ENCODE measurements at regions not wholly inside any gene's neighbourhood (a gene's known extent, or its start where the extent isn't known, plus 50 kb on each side); places are given as distances from the start of the nearest gene placed in this dataset.

- no peak for DNase-seq (ENCODE audit: extremely low spot score)
- POLR2A ChIA-PET = no interaction called here
- CTCF ChIA-PET = no interaction called here
- TF ChIP-seq SUZ12 (IDR thresholded peaks at IDR 0.05) (no peak), SP1 (IDR thresholded peaks at IDR 0.05) (no peak), HDGF (IDR thresholded peaks at IDR 0.05; ENCODE audit: borderline replicate concordance) (no peak), TARDBP (IDR thresholded peaks at IDR 0.05) (no peak), ELF4 (IDR thresholded peaks at IDR 0.05) (no peak)
These were observed 59.3 kb upstream of the FAM222A start for GRCh38 chr12:109654357-109654756.

GRCh38 chr12:109655578-109655977 is 58.0 kb upstream of the FAM222A start:
- ChIA-PET POLR2A (no interaction called here), CTCF (no interaction called here)
- DNase-seq (ENCODE audit: extremely low spot score) = no peak
- no peak for TF ChIP-seq FOXM1 (IDR thresholded peaks at IDR 0.05; ENCODE audit: borderline replicate concordance)
- no peak for TF ChIP-seq ELF4 (IDR thresholded peaks at IDR 0.05)
- no peak for TF ChIP-seq L3MBTL2 (conservative IDR thresholded peaks at IDR 0.05)
- TF ChIP-seq ZNF384 (IDR thresholded peaks at IDR 0.05) = no peak
- no peak for TF ChIP-seq SP1 (IDR thresholded peaks at IDR 0.05)
- TF ChIP-seq PKNOX1 (IDR thresholded peaks at IDR 0.05) = no peak
- no peak for TF ChIP-seq FOXA1 (IDR thresholded peaks at IDR 0.05)
- TF ChIP-seq BHLHE40 (IDR thresholded peaks at IDR 0.05; ENCODE audit: borderline replicate concordance) = no peak
- TF ChIP-seq TARDBP (IDR thresholded peaks at IDR 0.05) = no peak
- no peak for TF ChIP-seq LEF1 (IDR thresholded peaks at IDR 0.05; ENCODE audit: borderline replicate concordance)
- TF ChIP-seq ARNT (IDR thresholded peaks at IDR 0.05) = no peak
- no peak for TF ChIP-seq SUZ12 (IDR thresholded peaks at IDR 0.05)

- ChIA-PET POLR2A (no interaction called here), CTCF (no interaction called here)
- DNase-seq (ENCODE audit: extremely low spot score) = no peak
- no peak for TF ChIP-seq L3MBTL2 (conservative IDR thresholded peaks at IDR 0.05)
- TF ChIP-seq ARNT (IDR thresholded peaks at IDR 0.05) = no peak
- no peak for TF ChIP-seq HDGF (IDR thresholded peaks at IDR 0.05; ENCODE audit: borderline replicate concordance)
- TF ChIP-seq FOXK2 (IDR thresholded peaks at IDR 0.05) = no peak
- TF ChIP-seq FOXM1 (IDR thresholded peaks at IDR 0.05; ENCODE audit: borderline replicate concordance) = no peak
- no peak for TF ChIP-seq NFRKB (IDR thresholded peaks at IDR 0.05)
- no peak for TF ChIP-seq LEF1 (IDR thresholded peaks at IDR 0.05; ENCODE audit: borderline replicate concordance)
- no peak for TF ChIP-seq CTBP1 (IDR thresholded peaks at IDR 0.05; ENCODE audit: borderline replicate concordance)
- no peak for TF ChIP-seq BHLHE40 (IDR thresholded peaks at IDR 0.05; ENCODE audit: borderline replicate concordance)
- no peak for TF ChIP-seq PKNOX1 (IDR thresholded peaks at IDR 0.05)
- no peak for TF ChIP-seq ELF4 (IDR thresholded peaks at IDR 0.05)
- no peak for TF ChIP-seq SUZ12 (IDR thresholded peaks at IDR 0.05)
These were observed 56.9 kb upstream of the FAM222A start for GRCh38 chr12:109656743-109657142.

GRCh38 chr12:109663795-109664194 is 49.8 kb upstream of the FAM222A start:
- TF ChIP-seq FOXA1 (IDR thresholded peaks at IDR 0.05) (no peak), LEF1 (IDR thresholded peaks at IDR 0.05; ENCODE audit: borderline replicate concordance) (no peak), ZNF384 (IDR thresholded peaks at IDR 0.05) (no peak), L3MBTL2 (conservative IDR thresholded peaks at IDR 0.05) (no peak), PKNOX1 (IDR thresholded peaks at IDR 0.05) (no peak), SUZ12 (IDR thresholded peaks at IDR 0.05) (no peak), SP1 (IDR thresholded peaks at IDR 0.05) (no peak), HDGF (IDR thresholded peaks at IDR 0.05; ENCODE audit: borderline replicate concordance) (no peak), TARDBP (IDR thresholded peaks at IDR 0.05) (no peak), FOXM1 (IDR thresholded peaks at IDR 0.05; ENCODE audit: borderline replicate concordance) (no peak), FOXK2 (IDR thresholded peaks at IDR 0.05) (no peak), CTBP1 (IDR thresholded peaks at IDR 0.05; ENCODE audit: borderline replicate concordance) (no peak), ELF4 (IDR thresholded peaks at IDR 0.05) (no peak), ARNT (IDR thresholded peaks at IDR 0.05) (no peak), BHLHE40 (IDR thresholded peaks at IDR 0.05; ENCODE audit: borderline replicate concordance) (no peak), NFRKB (IDR thresholded peaks at IDR 0.05) (no peak)
- DNase-seq (ENCODE audit: extremely low spot score) = no peak
- CTCF ChIA-PET = no interaction called here
- POLR2A ChIA-PET = no interaction called here
